ENCODE measurements at regions not wholly inside any gene's neighbourhood (a gene's known extent, or its start where the extent isn't known, plus 50 kb on each side); places are given as distances from the start of the nearest gene placed in this dataset.

GRCh38 chr17:79144133-79144532 is 69.5 kb downstream of the ENGASE start:
- peaks cover 47% of the 10 kb centered on the region for H3K27me3 Mint-ChIP-seq (ENCODE audit: low read depth)
- H3K27ac Mint-ChIP-seq: no peak overlapping the region
- no peaks in the 10 kb centered on the region for H3K9me3 Mint-ChIP-seq
- TF ChIP-seq CTCF (IDR thresholded peaks at IDR 0.05; ENCODE audit: unreplicated experiment): no peak
- H3K36me3 Mint-ChIP-seq: no peaks in the 10 kb centered on the region
- no peak overlapping the region for H3K4me3 Mint-ChIP-seq
- H3K4me1 Mint-ChIP-seq: no peaks in the 10 kb centered on the region
- no peak for DNase-seq (ENCODE audit: low spot score in 2 of 2, unreplicated experiment in 2 of 2)

GRCh38 chr17:79142375-79142774 is 67.8 kb downstream of the ENGASE start:
- H3K4me3 Mint-ChIP-seq: no peak overlapping the region
- H3K27ac Mint-ChIP-seq: no peak overlapping the region
- H3K4me1 Mint-ChIP-seq: no peaks in the 10 kb centered on the region
- H3K36me3 Mint-ChIP-seq: no peaks in the 10 kb centered on the region
- TF ChIP-seq CTCF (IDR thresholded peaks at IDR 0.05; ENCODE audit: unreplicated experiment): no peak
- DNase-seq (ENCODE audit: low spot score in 2 of 2, unreplicated experiment in 2 of 2): no peak
- H3K9me3 Mint-ChIP-seq: no peaks in the 10 kb centered on the region
- peaks cover 64% of the 10 kb centered on the region for H3K27me3 Mint-ChIP-seq (ENCODE audit: low read depth)

GRCh38 chr17:79141578-79142355 is 67.1 kb downstream of the ENGASE start:
- DNase-seq (ENCODE audit: low spot score in 2 of 2, unreplicated experiment in 2 of 2): no peak
- no peaks in the 10 kb centered on the region for H3K4me1 Mint-ChIP-seq
- H3K36me3 Mint-ChIP-seq: no peaks in the 10 kb centered on the region
- TF ChIP-seq CTCF (IDR thresholded peaks at IDR 0.05; ENCODE audit: unreplicated experiment): no peak
- H3K9me3 Mint-ChIP-seq: no peaks in the 10 kb centered on the region
- H3K27me3 Mint-ChIP-seq (ENCODE audit: low read depth): peaks cover 66% of the 10 kb centered on the region
- no peak overlapping the region for H3K27ac Mint-ChIP-seq
- H3K4me3 Mint-ChIP-seq: no peak overlapping the region

GRCh38 chr17:79138826-79139225 is 64.2 kb downstream of the ENGASE start:
- no peak for DNase-seq (ENCODE audit: low spot score in 2 of 2, unreplicated experiment in 2 of 2)
- Mint-ChIP-seq H3K27ac (no peak overlapping the region), H3K27me3 (ENCODE audit: low read depth) (peaks cover 84% of the 10 kb centered on the region), H3K9me3 (no peaks in the 10 kb centered on the region), H3K4me3 (no peak overlapping the region), H3K4me1 (no peaks in the 10 kb centered on the region), H3K36me3 (no peaks in the 10 kb centered on the region)
- TF ChIP-seq CTCF (IDR thresholded peaks at IDR 0.05; ENCODE audit: unreplicated experiment): no peak

- DNase-seq (ENCODE audit: low spot score in 2 of 2, unreplicated experiment in 2 of 2): no peak
- Mint-ChIP-seq H3K27ac (no peak overlapping the region), H3K4me1 (no peaks in the 10 kb centered on the region), H3K4me3 (no peak overlapping the region), H3K36me3 (no peaks in the 10 kb centered on the region), H3K27me3 (ENCODE audit: low read depth) (peaks cover 89% of the 10 kb centered on the region), H3K9me3 (no peaks in the 10 kb centered on the region)
- TF ChIP-seq CTCF (IDR thresholded peaks at IDR 0.05; ENCODE audit: unreplicated experiment): no peak
Measured at GRCh38 chr17:79137789-79138165, 63.2 kb downstream of the ENGASE start.
